GM18867 (cell line): ENCODE measurements at regions not wholly inside any gene's neighbourhood (a gene's known extent, or its start where the extent isn't known, plus 50 kb on each side); places are given as distances from the start of the nearest gene placed in this dataset.

Experiments used
- ATAC-seq: cut with Tn5 transposase; IDR thresholded peaks from one replicate; pipeline ENCODE4 v1.9.1; 2021; ENCODE audit warnings: mild to moderate bottlenecking, moderate library complexity; ENCODE audit not compliant: unreplicated experiment

GRCh38 chr2:71879509-71880184 lies 268.0 kb downstream of the CYP26B1 start:
- ATAC-seq: no peak

DNA sequence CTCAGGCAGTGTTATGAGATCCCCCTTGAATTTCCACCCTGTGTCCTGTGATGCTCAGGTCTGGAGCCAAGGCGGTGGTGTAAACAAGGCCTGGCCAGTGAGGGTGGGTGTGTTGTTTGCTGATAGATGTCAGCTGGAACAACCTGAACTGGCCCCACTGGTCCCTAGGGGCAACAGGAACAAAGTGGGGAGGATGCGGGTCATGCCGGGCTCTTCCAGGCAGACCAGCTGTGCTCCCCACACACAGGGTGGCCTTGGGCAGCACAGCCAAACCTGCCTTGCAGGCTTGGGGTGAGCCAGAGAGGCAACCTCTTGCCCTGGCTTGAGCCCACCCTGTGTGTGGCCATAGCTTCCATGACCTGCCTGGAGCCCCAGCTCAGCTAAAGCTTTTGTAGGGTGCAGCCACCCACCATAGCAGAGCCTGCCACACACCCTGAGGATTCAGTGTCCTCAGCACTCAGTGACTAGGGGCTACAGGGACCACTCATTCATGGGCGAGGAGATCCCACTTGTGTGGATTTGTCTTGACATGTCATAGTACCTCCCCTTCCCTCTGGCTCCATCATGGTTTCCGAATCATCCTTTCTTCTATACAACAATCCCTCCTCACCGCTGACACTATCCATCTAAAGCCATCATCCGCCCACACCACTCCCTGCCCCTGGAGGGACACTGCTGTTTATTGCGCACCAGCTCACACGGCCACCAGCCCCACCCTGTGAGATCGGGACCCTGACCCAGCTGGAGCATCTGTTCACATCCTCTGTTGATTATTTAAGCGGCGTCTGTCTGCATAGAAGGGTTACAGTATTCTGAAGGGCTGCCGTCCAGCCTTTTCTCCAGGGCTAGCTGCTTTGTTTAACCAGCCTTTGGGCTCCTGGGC lies 268.8 kb downstream of the CYP26B1 start:
- no peak for ATAC-seq

DNA sequence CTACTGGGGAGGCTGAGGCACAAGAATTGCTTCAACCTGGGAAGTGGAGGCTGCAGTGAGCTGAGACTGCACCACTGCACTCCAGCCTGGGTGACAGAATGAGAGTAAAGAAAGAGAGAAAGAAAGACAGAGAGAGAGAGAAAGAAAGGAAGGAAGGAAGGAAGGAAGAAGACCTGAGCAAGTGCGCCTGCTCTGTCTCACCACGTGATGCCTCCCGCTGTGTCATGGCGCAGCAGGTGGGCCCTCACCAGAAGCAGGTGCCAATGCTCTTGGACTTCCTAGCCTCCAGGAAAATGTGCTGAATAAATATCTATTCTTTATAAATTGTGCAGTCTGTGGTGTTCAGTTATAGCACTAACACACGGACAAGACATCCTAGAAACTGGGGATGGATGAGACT lies 270.0 kb downstream of the CYP26B1 start:
- no peak for ATAC-seq

GRCh38 chr2:71876542-71877451 lies 270.9 kb downstream of the CYP26B1 start:
- no peak for ATAC-seq

DNA sequence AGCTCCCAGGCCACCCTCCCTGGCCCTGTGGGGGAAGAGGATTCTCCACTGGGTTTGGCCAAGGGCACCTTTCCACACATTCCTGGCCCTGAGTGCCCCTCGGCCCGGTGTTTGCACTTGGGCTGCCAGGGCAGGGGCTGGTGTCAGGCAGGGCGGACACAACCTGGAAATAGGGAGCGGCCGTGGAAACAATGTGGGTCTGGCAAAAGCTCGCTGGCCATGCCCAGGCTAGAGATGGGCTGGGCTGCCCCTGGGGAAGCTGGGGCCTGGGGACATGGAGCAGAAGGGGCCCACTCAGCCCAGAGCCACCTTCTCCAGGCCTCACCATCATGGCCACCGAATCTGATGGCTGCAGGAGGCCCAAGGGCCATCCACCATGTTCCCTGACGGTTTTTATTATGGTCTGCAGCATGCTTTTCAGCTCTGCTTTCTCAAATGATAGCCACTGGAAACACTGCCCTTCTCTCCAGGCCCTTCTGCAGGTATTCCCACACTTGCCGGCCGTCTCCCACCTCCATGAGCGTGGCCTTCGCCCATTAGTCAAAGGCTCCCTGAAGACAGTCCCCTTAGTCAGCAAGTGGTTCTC lies 275.1 kb downstream of the CYP26B1 start:
- ATAC-seq: no peak

DNA sequence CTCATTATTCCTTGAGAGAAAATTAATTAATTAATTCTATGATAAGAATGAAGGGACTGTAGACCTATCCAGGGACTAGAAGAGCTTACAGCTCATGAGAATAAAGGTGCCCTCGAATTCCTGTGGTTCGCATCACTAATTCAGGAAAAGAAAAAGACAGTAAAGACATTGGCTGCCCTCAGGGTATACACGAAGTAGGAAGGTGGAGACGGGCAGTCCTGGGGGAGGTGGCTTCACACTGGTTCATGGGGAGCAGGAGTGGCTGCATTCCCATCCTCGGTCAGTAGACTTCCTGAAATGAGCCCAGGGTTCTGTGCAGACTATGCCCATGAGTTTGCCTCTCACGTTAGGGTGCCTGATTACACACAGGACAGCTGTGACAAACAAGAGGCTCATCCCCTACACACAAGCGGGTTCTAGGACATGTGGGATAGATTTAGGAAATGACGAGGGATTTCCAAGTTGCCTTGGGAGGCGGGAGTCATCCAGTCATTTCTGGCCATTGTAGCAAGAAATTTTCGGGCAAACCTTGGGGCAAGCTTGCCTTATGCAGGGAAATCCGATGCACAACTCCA lies 282.2 kb downstream of the CYP26B1 start:
- no peak for ATAC-seq

DNA sequence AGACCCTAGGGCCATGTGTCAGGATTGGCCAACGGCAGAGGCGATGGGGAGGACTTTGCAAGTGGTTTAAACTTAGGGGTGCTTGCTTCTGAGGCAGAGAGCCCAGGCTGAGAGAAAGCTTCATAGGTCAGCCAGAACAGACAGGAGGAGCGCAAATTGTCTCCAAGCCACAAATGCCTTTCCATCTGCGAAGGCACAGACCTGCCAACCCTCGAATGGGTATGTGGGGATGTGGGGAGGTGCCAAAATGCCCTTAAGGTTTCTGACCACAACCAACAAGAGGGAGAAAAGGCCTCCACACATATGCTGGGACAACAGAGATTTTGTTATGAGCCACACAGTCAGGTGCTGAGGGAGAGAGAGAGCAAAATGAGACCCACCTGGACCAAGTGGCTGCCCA lies 283.6 kb downstream of the CYP26B1 start:
- no peak for ATAC-seq

DNA sequence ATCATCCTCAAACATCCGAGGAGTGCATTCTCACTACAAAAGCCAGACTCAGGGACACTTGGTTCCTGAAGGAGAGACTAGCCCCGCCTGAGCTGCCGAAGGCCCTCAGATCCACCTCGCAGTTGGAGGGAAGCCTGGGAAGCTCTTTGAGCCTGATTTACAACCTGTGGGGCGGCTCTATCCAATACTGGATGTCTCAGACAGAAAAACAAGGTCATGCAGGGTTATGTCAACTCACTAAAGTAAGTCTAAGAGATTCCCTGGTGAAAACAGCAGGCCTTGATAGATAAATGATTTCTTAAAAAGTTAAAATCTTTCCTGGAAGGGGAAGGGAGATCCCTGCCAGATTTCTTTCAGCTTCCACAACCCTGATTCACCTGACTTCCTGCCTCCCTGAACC lies 284.3 kb downstream of the CYP26B1 start:
- ATAC-seq: no peak

GRCh38 chr2:71862921-71863320 lies 284.7 kb downstream of the CYP26B1 start:
- no peak for ATAC-seq

- ATAC-seq: no peak
Measured at GRCh38 chr2:71861186-71862160, 286.2 kb downstream of the CYP26B1 start.

DNA sequence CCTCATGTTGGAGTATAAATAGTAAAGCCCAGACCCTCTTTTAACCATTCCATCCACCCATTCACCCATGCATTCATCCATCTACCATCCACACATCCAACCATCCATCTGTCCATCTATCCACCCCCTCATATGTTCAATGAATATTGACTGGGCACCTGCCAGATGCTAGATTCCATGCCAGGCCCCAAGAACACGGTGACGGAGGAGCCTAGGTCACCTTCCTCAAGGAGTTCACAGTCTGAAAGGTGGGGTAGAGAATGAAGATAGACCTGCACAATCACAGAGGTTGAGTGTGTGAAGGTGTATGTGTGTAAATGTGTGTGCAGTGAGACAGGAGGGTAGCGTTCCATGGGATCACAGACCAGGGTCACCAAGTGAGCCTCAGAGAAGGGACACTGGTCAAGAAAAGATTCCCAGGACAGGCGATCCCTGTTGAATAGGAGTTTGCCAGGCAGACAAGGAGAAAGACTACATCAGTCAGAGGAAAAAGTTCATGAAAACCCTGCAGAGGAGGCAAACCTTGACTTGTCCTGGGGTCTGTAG lies 287.2 kb downstream of the CYP26B1 start:
- ATAC-seq: no peak

GRCh38 chr2:71859211-71859847 lies 288.3 kb downstream of the CYP26B1 start:
- ATAC-seq: no peak

- ATAC-seq: no peak
Measured at GRCh38 chr2:71858071-71858470, 289.6 kb downstream of the CYP26B1 start.

DNA sequence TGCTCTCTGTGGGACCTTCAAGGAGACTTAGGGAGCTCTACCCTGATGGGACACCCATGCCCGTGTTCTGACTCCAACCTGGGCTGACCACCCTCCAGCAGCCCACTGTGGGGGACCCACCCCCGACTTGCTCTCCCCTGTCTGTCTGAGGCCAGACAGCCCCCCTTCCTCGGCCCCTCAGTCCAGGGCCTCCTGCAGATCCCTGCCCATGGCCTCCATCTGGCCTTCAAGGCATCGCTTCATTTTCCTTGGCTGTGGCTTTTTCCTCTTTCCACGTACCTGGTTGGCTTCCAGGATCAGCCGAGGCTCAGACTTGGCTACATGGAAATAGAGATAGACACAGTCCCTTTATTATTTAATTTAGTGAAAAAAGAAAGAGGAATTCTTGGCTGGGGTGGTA lies 290.0 kb downstream of the CYP26B1 start:
- ATAC-seq: no peak

- no peak for ATAC-seq
Measured at GRCh38 chr2:71856773-71857525, 290.7 kb downstream of the CYP26B1 start.

GRCh38 chr2:71853858-71854257 lies 293.8 kb downstream of the CYP26B1 start:
- ATAC-seq: no peak

- ATAC-seq: no peak
Measured at GRCh38 chr2:71852141-71852711, 295.4 kb downstream of the CYP26B1 start.
